ENCODE measurements at regions not wholly inside any gene's neighbourhood (a gene's known extent, or its start where the extent isn't known, plus 50 kb on each side); places are given as distances from the start of the nearest gene placed in this dataset.

GRCh38 chr3:15892311-15893227 is 94.8 kb upstream of the ANKRD28 start:
- no peaks in the 10 kb centered on the region for H3K27me3 Mint-ChIP-seq (ENCODE audit: low read depth)
- TF ChIP-seq CTCF (IDR thresholded peaks at IDR 0.05) = no peak
- H3K36me3 Mint-ChIP-seq (ENCODE audit: low read depth) = peaks cover 3% of the 10 kb centered on the region
- H3K9me3 Mint-ChIP-seq (ENCODE audit: low read depth) = peaks cover 4% of the 10 kb centered on the region
- peaks cover 18% of the 10 kb centered on the region for H3K4me1 Mint-ChIP-seq (ENCODE audit: low read depth)
- peak overlapping the region; percentile 37 for H3K27ac Mint-ChIP-seq (ENCODE audit: unreplicated experiment)
- no peak for DNase-seq (ENCODE audit: low spot score)
- H3K4me3 Mint-ChIP-seq (ENCODE audit: unreplicated experiment) = no peak overlapping the region

GRCh38 chr3:15894382-15894781 is 96.6 kb upstream of the ANKRD28 start:
- Mint-ChIP-seq H3K4me3 (ENCODE audit: unreplicated experiment) (no peak overlapping the region), H3K4me1 (ENCODE audit: low read depth) (peaks cover 18% of the 10 kb centered on the region), H3K9me3 (ENCODE audit: low read depth) (peaks cover 4% of the 10 kb centered on the region), H3K27ac (ENCODE audit: unreplicated experiment) (no peak overlapping the region), H3K27me3 (ENCODE audit: low read depth) (no peaks in the 10 kb centered on the region), H3K36me3 (ENCODE audit: low read depth) (peaks cover 3% of the 10 kb centered on the region)
- DNase-seq (ENCODE audit: low spot score) = no peak
- TF ChIP-seq CTCF (IDR thresholded peaks at IDR 0.05) = no peak

- H3K4me3 Mint-ChIP-seq (ENCODE audit: unreplicated experiment) = no peak overlapping the region
- no peak overlapping the region for H3K27ac Mint-ChIP-seq (ENCODE audit: unreplicated experiment)
- DNase-seq (ENCODE audit: low spot score) = no peak
- H3K36me3 Mint-ChIP-seq (ENCODE audit: low read depth) = peaks cover 3% of the 10 kb centered on the region
- H3K9me3 Mint-ChIP-seq (ENCODE audit: low read depth) = peaks cover 4% of the 10 kb centered on the region
- H3K27me3 Mint-ChIP-seq (ENCODE audit: low read depth) = no peaks in the 10 kb centered on the region
- no peak for TF ChIP-seq CTCF (IDR thresholded peaks at IDR 0.05)
- peaks cover 18% of the 10 kb centered on the region for H3K4me1 Mint-ChIP-seq (ENCODE audit: low read depth)
These were observed 98.7 kb upstream of the ANKRD28 start for GRCh38 chr3:15896500-15896899.

GRCh38 chr3:15899388-15899787 is 101.6 kb upstream of the ANKRD28 start:
- Mint-ChIP-seq H3K4me3 (ENCODE audit: unreplicated experiment) (no peak overlapping the region), H3K27ac (ENCODE audit: unreplicated experiment) (no peak overlapping the region), H3K9me3 (ENCODE audit: low read depth) (peaks cover 4% of the 10 kb centered on the region), H3K4me1 (ENCODE audit: low read depth) (peaks cover 3% of the 10 kb centered on the region), H3K36me3 (ENCODE audit: low read depth) (peaks cover 3% of the 10 kb centered on the region), H3K27me3 (ENCODE audit: low read depth) (no peaks in the 10 kb centered on the region)
- no peak for DNase-seq (ENCODE audit: low spot score)
- no peak for TF ChIP-seq CTCF (IDR thresholded peaks at IDR 0.05)

- H3K27me3 Mint-ChIP-seq (ENCODE audit: low read depth) = peaks cover 3% of the 10 kb centered on the region
- no peak for TF ChIP-seq CTCF (IDR thresholded peaks at IDR 0.05)
- H3K4me3 Mint-ChIP-seq (ENCODE audit: unreplicated experiment) = no peak overlapping the region
- peaks cover 3% of the 10 kb centered on the region for H3K4me1 Mint-ChIP-seq (ENCODE audit: low read depth)
- no peaks in the 10 kb centered on the region for H3K36me3 Mint-ChIP-seq (ENCODE audit: low read depth)
- H3K27ac Mint-ChIP-seq (ENCODE audit: unreplicated experiment) = no peak overlapping the region
- H3K9me3 Mint-ChIP-seq (ENCODE audit: low read depth) = no peaks in the 10 kb centered on the region
- DNase-seq (ENCODE audit: low spot score) = no peak
These were observed 105.4 kb upstream of the ANKRD28 start for GRCh38 chr3:15903164-15903563.

Measured in chondrocyte (in vitro differentiated cells).